Endodermal cell (in vitro differentiated cells): ENCODE measurements at regions not wholly inside any gene's neighbourhood (a gene's known extent, or its start where the extent isn't known, plus 50 kb on each side); places are given as distances from the start of the nearest gene placed in this dataset.

ENCODE experiments used
- DNase-seq: peaks from one replicate; pipeline ENCODE4 v3.0.0-alpha.2; 2017
- H3K27ac ChIP-seq: 2 replicates; pipeline ENCODE4 v1.5.1; 2013; ENCODE audit warnings: mild to moderate bottlenecking, low read depth, low read length, moderate library complexity
- H3K27me3 ChIP-seq: 2 replicates; pipeline ENCODE4 v1.6.1; 2013; ENCODE audit warnings: mild to moderate bottlenecking, low read length, moderate library complexity; ENCODE audit not compliant: insufficient read depth, control insufficient read depth, poor library complexity, severe bottlenecking
- H3K36me3 ChIP-seq: 2 replicates; pipeline ENCODE4 v1.7.0; 2013; ENCODE audit warnings: mild to moderate bottlenecking, low read length, moderate library complexity; ENCODE audit not compliant: control insufficient read depth, insufficient read depth
- H3K4me1 ChIP-seq: one replicate; pipeline ENCODE4 v1.7.0; 2013; ENCODE audit warnings: low read length; ENCODE audit not compliant: control insufficient read depth, insufficient read depth
- H3K4me3 ChIP-seq: 2 replicates; pipeline ENCODE4 v1.5.1; 2013; ENCODE audit warnings: mild to moderate bottlenecking, low read length, moderate library complexity
- H3K9ac ChIP-seq: 2 replicates; pipeline ENCODE4 v1.6.1; 2013; ENCODE audit warnings: mild to moderate bottlenecking, low read length, moderate library complexity; ENCODE audit not compliant: poor library complexity, severe bottlenecking; ENCODE audit errors: extremely low read depth
- H3K9me3 ChIP-seq: 2 replicates; pipeline ENCODE4 v1.6.1; 2013; ENCODE audit warnings: mild to moderate bottlenecking, low read length, moderate library complexity; ENCODE audit not compliant: control insufficient read depth
- H3K27ac Mint-ChIP-seq: 2 replicates; pipeline ENCODE4 v1.8.0; 2020; ENCODE audit warnings: mixed read lengths
- H3K27me3 Mint-ChIP-seq: 2 replicates; pipeline ENCODE4 v1.8.0; 2021; ENCODE audit warnings: mild to moderate bottlenecking, mixed read lengths; ENCODE audit not compliant: insufficient read depth
- H3K36me3 Mint-ChIP-seq: 2 replicates; pipeline ENCODE4 v1.8.0; 2020; ENCODE audit warnings: low read depth, mixed read lengths
- H3K4me1 Mint-ChIP-seq: 2 replicates; pipeline ENCODE4 v1.8.0; 2020; ENCODE audit warnings: mixed read lengths
- H3K4me3 Mint-ChIP-seq: 2 replicates; pipeline ENCODE4 v1.8.0; 2020; ENCODE audit warnings: mild to moderate bottlenecking, moderate library complexity, mixed read lengths
- H3K9me3 Mint-ChIP-seq: 2 replicates; pipeline ENCODE4 v1.8.0; 2020; ENCODE audit warnings: mild to moderate bottlenecking, mixed read lengths
- WGBS, 2 experiments: methylation state at CpG; one replicate each; pipeline versions ENCODE4 v1.1.5 to v1.1.7; 2013; ENCODE audit warnings: missing lambda C conversion rate in 2 of 2, mixed read lengths in 1 of 2; ENCODE audit not compliant: insufficient coverage in 1 of 2, insufficient read length in 1 of 2; 5-methylcytosine and 5-hydroxymethylcytosine counted together
- TF ChIP-seq, protein P1 (sequence below): fragments of 200-600 bp; sonication (generic); conservative IDR thresholded peaks from 2 replicates; pipeline ENCODE4 v1.5.0; 2021; ENCODE audit warnings: antibody characterized with exemption, mild to moderate bottlenecking

DNA sequence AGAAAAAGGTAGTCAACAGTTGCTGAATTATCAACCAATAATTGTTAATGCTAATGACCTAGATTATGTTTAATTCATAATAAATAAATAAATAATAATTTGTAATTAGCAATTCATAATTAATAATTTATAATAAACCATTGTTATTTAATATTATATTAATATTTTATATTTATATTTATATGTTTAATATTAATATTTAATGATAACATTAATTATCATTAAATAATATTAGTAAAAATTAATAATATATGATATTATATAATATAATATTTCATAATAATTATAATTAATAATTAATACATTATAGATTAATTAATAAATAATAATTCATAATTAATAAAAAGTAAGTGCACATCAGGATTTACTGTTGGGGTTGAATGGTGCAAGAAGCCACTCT is 389.4 kb upstream of the RGPD4 start:
- H3K4me3 ChIP-seq, result no peak overlapping the region
- H3K36me3 Mint-ChIP-seq, result no peaks in the 10 kb centered on the region
- H3K9me3 Mint-ChIP-seq, result no peaks in the 10 kb centered on the region
- no peak overlapping the region for H3K27ac ChIP-seq
- no peak overlapping the region for H3K4me3 Mint-ChIP-seq
- H3K9me3 ChIP-seq, result no peaks in the 10 kb centered on the region
- no peaks in the 10 kb centered on the region for H3K4me1 ChIP-seq
- TF ChIP-seq, protein P1, sequence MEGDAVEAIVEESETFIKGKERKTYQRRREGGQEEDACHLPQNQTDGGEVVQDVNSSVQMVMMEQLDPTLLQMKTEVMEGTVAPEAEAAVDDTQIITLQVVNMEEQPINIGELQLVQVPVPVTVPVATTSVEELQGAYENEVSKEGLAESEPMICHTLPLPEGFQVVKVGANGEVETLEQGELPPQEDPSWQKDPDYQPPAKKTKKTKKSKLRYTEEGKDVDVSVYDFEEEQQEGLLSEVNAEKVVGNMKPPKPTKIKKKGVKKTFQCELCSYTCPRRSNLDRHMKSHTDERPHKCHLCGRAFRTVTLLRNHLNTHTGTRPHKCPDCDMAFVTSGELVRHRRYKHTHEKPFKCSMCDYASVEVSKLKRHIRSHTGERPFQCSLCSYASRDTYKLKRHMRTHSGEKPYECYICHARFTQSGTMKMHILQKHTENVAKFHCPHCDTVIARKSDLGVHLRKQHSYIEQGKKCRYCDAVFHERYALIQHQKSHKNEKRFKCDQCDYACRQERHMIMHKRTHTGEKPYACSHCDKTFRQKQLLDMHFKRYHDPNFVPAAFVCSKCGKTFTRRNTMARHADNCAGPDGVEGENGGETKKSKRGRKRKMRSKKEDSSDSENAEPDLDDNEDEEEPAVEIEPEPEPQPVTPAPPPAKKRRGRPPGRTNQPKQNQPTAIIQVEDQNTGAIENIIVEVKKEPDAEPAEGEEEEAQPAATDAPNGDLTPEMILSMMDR, result no peak
- H3K27me3 ChIP-seq, result no peaks in the 10 kb centered on the region
- H3K27ac Mint-ChIP-seq, result no peak overlapping the region
- no peaks in the 10 kb centered on the region for H3K4me1 Mint-ChIP-seq
- DNase-seq, result no peak
- no peak overlapping the region for H3K9ac ChIP-seq
- H3K36me3 ChIP-seq, result no peaks in the 10 kb centered on the region
- no peaks in the 10 kb centered on the region for H3K27me3 Mint-ChIP-seq

- TF ChIP-seq, protein P1, result no peak
- Mint-ChIP-seq H3K4me1 (no peaks in the 10 kb centered on the region), H3K27ac (no peak overlapping the region), H3K4me3 (no peak overlapping the region), H3K27me3 (no peaks in the 10 kb centered on the region), H3K9me3 (no peaks in the 10 kb centered on the region), H3K36me3 (no peaks in the 10 kb centered on the region)
- Histone ChIP-seq H3K36me3 (no peaks in the 10 kb centered on the region), H3K27ac (no peak overlapping the region), H3K27me3 (no peaks in the 10 kb centered on the region), H3K9me3 (no peaks in the 10 kb centered on the region), H3K4me3 (no peak overlapping the region), H3K4me1 (no peaks in the 10 kb centered on the region), H3K9ac (no peak overlapping the region)
- no peak for DNase-seq
- WGBS, 2 experiments, result 87 to 96% methylated on average over 2 of the region's 2 CpGs
Measured at GRCh38 chr2:107437807-107438206, 388.9 kb upstream of the RGPD4 start.

DNA sequence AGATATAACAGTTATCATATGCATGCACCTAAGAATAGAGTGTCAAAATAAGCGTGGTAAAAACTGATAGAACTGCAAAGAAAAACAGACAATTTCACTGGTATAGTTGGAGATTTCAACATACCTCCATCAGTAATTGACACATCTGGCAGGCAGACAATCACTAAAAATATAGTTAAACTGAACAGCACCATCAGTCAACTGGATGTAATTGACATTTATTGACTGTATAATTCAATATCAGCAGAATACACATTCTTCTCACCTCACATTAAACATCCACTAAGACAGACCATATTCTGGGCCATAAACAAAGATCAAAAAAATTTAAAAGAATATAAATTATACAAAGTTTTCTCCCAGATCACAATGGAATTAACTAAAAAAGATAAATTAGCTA is 378.5 kb upstream of the RGPD4 start:
- H3K27me3 Mint-ChIP-seq, result no peaks in the 10 kb centered on the region
- H3K4me1 Mint-ChIP-seq, result no peaks in the 10 kb centered on the region
- Histone ChIP-seq H3K9ac (no peak overlapping the region), H3K27ac (no peak overlapping the region), H3K36me3 (no peaks in the 10 kb centered on the region), H3K4me3 (no peak overlapping the region), H3K9me3 (no peaks in the 10 kb centered on the region), H3K4me1 (no peaks in the 10 kb centered on the region), H3K27me3 (no peaks in the 10 kb centered on the region)
- no peaks in the 10 kb centered on the region for H3K36me3 Mint-ChIP-seq
- TF ChIP-seq, protein P1, result no peak
- no peak for DNase-seq
- no peaks in the 10 kb centered on the region for H3K9me3 Mint-ChIP-seq
- no peak overlapping the region for H3K4me3 Mint-ChIP-seq
- WGBS, 2 experiments, result 100% methylated on average over 1 of the region's 1 CpG; no CpG with 5 or more reads in 1 of the 2 experiments
- no peak overlapping the region for H3K27ac Mint-ChIP-seq
